ENCODE measurements at regions not wholly inside any gene's neighbourhood (a gene's known extent, or its start where the extent isn't known, plus 50 kb on each side); places are given as distances from the start of the nearest gene placed in this dataset.

DNA sequence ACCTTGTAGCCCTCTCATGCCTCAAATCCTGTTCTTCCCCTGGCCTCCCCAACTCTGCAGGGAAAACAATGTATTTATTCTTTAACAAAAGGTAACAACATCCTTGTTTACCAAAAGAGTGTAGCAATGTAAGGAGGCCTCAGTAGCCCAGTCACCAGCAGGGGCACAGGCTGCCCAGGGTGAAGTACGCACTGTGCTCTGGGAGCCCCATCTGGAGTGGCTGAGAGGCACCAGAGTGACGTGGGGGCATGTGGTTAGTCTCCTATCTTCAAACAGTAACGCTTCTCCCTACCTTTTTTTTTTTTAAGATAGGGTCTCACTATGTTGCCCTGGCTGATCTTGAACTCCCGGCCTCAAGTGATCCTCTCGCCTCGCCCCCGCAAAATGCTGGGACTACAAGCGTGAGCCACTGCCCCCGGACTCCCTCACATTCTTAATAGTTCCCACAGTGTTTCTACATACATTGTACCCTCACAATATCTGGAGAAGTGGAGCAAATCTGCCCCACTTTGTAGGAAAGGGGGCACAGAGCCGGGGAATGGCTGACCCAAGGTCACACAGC, 51.3 kb upstream of the ECE1 start:
- Histone ChIP-seq H3K4me1 (replicated peaks) (peaks cover 36% of the 10 kb centered on the region), H3K27ac (no peak overlapping the region), H3K36me3 (peaks cover 14% of the 10 kb centered on the region), H3K9me3 (replicated peaks) (peaks cover 10% of the 10 kb centered on the region), H3K27me3 (replicated peaks) (no peaks in the 10 kb centered on the region), H3K4me3 (no peak overlapping the region)
- no peak for DNase-seq (ENCODE audit: low read depth in 1 of 2, low spot score in 2 of 2)

DNA sequence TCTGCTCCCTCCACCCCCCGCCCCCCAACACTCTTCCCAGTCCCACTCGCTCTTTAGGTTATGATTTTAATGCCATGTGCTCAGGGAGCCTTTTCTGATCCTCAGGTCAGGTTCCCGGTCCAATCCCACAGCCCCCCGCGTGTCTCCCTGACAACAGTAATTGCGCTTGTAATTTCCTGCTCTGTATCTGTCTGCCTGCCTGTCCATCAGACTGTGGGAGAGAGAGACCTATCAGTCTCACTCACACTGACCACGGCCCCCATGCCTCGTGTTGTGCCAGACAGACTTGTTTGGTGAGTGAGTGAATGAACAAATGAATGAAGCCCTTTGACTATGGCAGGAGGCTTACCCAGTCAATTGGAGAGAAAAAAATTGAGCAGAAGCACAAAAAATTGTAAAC, 50.8 kb upstream of the ECE1 start:
- H3K4me3 ChIP-seq, result no peak overlapping the region
- H3K36me3 ChIP-seq, result peaks cover 14% of the 10 kb centered on the region
- peaks cover 32% of the 10 kb centered on the region for H3K4me1 ChIP-seq (replicated peaks)
- peaks cover 10% of the 10 kb centered on the region for H3K9me3 ChIP-seq (replicated peaks)
- DNase-seq (ENCODE audit: low read depth in 1 of 2, low spot score in 2 of 2), result no peak
- H3K27me3 ChIP-seq (replicated peaks), result no peaks in the 10 kb centered on the region
- H3K27ac ChIP-seq, result no peak overlapping the region

DNA sequence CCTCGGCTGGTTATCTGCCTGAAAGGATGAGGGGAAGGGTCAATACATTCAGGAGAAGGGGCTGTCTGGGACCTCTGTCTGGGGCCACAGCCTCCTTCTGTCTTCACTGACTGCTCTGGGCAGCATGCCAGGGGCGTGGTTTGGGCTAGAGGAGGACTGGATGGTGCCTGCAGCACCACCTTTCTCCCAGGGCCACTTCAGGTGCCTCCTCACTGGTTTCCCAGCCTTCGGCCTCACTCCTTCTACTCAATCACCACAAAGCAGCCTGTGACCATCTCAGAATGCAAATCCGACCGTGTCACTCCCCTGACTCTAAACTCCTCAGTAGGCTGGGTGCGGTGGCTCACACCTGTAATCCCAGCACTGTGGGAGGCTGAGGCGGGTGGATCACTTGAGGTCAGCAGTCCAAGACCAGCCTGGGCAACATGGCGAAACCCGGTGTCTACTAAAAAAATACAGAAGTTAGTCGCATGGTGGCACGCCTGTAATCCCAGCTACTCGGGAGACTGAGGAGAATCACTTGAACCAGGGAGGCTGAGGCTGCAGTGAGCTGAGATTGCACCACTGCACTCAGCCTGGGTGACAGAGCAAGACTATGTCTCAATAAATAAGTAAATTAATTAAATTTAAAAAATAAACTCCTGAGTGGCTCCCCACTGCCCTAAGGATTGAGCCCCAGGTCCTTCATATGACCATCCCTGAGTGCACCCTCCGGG, 50.1 kb upstream of the ECE1 start:
- H3K4me3 ChIP-seq, result no peak overlapping the region
- H3K9me3 ChIP-seq (replicated peaks), result peaks cover 8% of the 10 kb centered on the region
- no peak for DNase-seq (ENCODE audit: low read depth in 1 of 2, low spot score in 2 of 2)
- no peak overlapping the region for H3K27ac ChIP-seq
- H3K27me3 ChIP-seq (replicated peaks), result no peaks in the 10 kb centered on the region
- H3K4me1 ChIP-seq (replicated peaks), result peaks cover 33% of the 10 kb centered on the region
- H3K36me3 ChIP-seq, result peaks cover 14% of the 10 kb centered on the region

Data from SJSA1 (cell line).